LHCN-M2 (cell line): ENCODE measurements at regions not wholly inside any gene's neighbourhood (a gene's known extent, or its start where the extent isn't known, plus 50 kb on each side); places are given as distances from the start of the nearest gene placed in this dataset.

ENCODE experiments used
- DNase-seq: peaks from one replicate; pipeline ENCODE4 v3.0.0-alpha.2; 2012; ENCODE audit warnings: low read depth

DNA sequence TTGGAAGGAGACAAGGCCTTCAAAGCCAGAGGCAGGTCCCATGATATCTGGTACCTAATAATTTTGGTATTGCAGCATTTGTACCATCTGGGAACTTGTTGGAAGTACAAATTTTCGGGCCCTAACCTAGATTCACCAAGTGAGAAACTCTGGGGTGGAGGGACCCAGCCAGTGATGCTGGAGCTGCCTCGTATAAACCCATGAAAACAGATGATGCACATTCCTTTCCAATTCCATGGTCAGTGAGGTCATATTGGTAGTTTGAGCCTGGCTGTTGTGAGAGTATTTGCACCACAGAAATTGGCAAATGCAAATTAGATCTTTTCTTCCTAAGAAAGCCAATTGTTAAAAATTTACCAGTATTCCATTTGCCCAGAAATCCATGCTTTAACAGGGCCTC is 269.6 kb upstream of the PLXNA2 start:
- no peak for DNase-seq

GRCh38 chr1:208515129-208515528 is 270.9 kb upstream of the PLXNA2 start:
- no peak for DNase-seq

DNA sequence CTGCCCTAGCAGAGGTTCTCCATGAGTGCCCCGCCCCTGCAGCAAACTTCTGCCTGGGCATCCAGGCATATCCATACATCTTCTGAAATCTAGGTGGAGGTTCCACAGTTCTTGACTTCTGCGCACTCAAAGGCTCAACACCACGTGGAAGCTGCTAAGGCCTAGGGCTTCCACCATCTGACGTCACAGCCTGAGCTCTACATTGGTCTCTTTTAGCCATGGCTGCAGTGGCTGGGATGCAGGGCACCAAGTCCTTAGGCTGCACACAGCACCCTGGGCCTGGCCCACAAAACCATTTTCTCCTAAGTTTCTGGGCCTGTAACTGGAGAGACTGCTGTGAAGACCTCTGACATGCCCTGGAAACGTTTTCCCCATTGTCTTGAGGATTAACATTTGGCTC is 272.6 kb upstream of the PLXNA2 start:
- DNase-seq, result no peak

DNA sequence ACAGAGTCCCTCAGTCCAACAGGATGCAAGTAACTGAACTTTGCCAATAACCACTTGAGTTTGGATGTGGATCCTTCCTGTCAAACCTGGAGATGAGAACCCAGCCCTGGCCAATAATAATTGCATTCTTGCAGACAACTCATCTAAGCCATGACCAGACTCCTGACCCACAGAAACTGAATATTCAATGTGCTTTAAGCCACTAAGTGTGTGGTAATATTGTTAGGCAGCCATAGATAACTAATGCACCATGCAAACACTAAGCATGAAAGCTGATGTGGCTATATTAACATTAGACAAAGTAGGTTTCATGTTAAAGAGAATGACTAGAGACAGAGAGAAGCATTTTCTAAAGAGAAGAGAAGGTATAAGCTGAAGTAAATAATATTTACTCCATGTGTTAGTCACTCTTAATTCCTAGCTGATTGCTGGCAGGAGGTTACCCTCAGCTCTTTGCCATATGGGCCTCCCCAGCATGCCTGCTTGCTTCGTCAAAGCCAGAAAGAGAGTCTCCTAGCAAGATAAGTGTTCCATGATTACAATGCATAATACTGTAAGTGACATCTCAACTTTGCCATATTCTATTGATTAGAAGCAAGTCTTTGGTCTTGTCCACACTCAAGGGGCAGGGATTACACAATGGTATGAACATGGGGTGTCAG is 276.4 kb upstream of the PLXNA2 start:
- DNase-seq, result no peak

DNA sequence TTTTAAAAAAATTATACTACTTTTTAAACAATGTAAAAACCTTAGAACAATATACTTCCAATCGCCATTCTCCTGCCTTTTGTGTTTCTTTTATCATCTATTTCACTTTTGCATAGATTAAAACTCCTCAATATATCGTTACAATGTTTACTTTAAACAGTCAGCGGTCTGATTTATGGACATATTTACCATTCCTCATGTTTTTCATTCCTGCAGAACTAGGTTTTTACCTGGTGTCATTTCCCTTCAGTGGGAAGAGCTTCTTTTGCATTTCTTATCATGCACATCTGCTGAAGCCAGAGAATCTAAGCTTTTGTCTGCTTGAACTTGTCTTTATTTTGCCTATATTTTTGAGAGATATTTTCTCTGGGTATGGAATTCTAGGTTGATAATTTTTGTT is 277.4 kb upstream of the PLXNA2 start:
- no peak for DNase-seq

- no peak for DNase-seq
Measured at GRCh38 chr1:208523007-208523406, 278.8 kb upstream of the PLXNA2 start.

DNA sequence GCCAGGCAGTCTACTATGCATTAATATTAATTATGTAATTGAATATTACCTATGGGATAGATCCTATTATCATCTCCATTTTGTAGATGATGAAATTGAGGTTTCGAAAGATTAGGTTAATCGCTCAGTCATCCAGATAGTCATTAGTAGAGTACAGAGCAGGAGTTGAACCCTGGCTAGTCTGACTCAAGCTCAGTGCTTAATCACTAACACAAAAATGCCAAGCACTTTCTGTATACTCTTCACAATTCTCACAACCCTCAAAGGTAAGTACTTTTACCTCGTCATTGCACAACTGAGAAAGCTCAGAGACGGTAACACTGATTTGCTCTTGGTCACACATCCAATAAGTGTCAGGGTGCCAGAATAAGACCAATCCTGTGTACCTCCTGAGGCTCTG is 280.2 kb upstream of the PLXNA2 start:
- DNase-seq, result no peak

DNA sequence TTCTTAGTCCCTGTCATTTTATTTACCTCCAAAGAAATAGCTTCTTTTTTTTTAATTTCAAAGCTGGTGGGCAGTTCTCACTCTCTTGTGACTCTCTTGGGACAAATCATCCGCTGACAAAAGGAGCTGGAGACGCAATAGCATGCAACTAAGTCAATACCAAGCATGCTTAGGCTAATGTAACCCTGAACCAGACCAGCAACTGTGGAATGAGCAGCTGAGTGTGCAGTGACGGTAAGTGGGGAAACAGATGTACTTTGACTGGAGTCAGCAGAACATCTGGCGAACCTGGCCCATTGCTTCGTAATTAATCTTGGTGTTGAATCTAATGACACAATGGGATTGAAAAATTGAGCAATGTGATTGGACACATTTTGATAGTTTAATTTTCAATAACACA is 280.7 kb upstream of the PLXNA2 start:
- DNase-seq, result no peak

- no peak for DNase-seq
Measured at GRCh38 chr1:208525417-208525816, 281.2 kb upstream of the PLXNA2 start.

DNA sequence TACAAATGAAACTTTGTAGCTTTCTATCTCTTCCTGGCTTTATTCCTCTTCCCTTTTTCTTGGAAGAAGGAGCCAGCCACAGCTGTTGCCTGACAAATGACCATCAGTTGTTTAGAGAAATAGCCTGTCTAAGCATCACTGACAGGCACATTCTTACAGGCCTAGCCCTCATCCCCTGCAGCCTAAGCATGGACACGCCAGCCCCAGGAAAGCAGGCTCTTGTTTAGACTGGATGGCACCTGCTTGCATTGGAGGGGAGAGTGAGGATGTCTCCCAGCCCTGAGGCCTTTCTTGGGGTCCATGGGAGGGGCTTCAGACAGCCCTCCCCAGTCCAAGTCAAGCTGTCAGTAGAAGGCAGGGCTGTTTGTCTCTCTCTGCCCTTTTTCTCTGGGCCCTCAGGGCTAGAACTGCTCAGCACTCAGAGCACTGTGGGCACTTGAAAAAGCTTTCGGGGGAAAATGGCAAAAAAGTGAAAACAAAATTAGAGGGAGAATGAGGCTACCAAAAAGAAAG is 282.5 kb upstream of the PLXNA2 start:
- DNase-seq, result no peak

DNA sequence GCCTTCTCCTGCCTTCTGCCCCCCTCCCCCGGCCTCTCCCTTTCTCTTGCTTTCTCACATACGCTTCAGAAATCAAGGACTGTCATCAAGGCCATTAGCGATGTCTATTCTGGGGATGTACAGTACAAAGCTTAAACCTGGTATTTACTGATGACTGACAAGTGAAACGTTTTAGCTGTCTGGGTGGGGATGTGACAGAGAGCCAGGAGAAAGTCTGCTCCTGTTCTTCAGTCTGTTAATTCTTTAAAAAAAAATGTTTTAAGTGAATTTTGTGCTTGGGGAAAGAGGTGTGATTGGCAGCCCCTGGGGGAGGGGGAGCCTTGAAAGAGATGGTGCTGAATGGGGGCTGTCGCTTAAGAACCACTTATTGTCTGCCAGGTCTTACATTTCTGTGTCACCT is 283.0 kb upstream of the PLXNA2 start:
- DNase-seq, result no peak

DNA sequence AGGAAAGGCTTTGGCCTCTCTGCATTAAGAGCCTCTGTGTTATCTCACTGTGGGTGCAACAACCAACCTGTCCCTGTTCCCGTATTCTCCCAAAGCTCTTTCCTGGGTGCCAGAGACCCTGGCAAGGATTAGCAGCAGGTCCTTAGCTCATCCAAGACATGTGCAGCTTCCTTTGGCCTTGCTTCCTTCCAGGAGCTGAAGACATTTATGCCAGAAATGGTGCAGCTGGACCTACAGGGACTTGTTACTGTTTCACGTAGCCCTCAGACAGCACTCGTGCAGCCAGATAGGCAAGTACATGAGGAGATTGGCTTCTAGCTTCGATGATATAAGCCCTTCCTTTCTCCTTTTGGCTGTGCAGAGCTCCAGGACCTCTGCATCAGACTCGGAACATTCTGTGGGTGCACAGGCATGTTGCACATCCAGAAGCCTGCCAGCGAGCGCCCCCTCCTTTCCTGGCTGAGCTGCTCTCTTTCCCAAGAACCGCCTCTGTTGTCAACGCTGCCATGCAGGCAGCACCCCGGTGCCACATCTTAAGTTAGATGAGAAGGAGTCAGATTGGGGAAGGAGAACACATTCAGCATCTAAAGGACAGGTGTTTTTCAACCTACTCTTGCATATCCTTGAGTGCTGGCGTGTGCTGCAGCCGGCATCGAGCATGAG is 284.5 kb upstream of the PLXNA2 start:
- no peak for DNase-seq

GRCh38 chr1:208531003-208531750 is 287.0 kb upstream of the PLXNA2 start:
- no peak for DNase-seq

- DNase-seq, result no peak
Measured at GRCh38 chr1:208533746-208534598, 289.8 kb upstream of the PLXNA2 start.

DNA sequence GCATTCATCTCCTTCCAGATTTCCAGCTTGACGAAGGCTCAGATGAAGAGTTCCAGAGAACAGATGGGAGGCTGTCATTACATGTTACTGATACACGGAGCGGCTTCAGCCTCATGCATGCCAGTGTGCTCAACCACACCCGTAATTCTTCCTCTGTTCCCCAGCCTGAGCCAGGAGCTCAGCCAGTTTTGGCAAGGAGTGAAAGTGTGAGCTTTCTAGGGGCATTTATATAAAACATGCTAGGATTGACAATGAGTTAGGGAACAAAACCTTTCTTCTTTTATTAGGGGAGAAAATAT is 290.4 kb upstream of the PLXNA2 start:
- no peak for DNase-seq

DNA sequence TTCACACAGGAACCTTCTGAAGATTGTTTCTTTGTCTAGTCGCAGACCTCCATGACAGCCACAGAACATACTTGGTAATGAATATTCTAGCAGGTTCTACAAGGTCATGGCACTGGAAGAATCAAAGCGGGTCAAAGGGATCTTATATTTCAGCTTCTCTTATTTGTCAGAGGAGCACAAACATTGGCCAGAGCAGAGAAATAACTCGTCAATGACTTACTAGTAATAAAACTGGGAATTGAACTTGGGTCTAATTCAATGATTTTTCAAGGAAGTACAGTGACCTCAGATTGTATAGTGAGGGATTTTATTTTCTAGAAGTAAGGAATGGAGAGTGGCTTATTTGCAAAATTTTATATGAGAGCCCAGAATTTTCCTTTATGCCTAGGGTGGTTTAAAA is 290.8 kb upstream of the PLXNA2 start:
- no peak for DNase-seq

DNA sequence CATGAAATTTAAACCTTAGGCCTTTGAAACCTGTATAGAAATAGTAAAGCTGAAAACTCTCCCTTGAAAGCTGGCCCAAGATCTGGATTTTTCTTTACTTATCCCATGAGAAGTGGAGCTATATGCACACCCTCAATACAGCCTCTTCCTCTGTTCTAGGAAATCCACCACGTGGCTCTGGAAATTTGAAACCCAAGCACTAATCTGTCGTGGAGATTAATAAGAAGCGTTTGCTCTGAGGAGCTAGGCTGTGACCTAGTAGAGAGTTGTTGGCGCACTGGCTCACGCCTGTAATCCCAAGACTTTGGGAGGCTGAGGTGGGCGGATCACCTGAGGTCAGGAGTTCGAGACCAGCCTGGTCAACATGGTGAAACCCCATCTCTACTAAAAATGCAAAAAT is 291.3 kb upstream of the PLXNA2 start:
- no peak for DNase-seq

DNA sequence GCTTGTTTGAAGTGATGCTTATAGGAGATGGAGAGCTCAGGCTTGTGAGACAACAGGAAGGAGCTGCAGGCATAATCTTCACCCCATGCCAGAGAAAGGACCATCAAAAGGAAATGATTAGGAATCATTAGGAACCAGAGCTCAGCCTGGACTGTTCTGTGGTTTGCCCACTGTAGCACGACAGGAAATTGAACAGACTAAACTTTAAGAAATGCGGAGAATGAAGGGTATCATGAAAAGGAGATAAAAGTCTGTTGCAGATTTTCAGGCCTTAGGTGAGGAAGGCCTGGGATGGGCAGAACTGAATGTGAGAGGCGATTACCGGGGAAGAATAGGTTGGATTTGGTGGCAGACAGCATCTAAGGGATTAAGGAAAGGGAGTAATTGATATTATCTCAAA is 292.0 kb upstream of the PLXNA2 start:
- no peak for DNase-seq

DNA sequence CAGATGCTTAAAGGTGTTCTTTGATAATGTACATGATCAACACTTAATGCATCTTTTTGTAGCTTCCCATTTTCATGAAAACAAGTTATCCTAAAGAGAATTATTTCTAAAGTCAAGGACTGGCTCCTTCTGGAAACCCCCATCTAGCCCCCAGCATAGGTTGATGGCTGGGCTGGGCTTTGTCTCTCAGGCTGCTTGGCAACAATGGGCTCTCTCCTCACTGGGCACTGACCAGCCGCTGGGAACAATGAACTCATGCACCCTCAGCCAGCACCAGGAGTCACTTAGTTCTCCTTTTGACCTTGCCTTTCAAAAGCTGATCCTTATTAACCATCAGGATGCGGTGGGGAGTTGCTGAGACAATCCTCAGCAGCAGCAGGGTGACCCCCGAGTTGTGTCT is 293.0 kb upstream of the PLXNA2 start:
- DNase-seq, result no peak

DNA sequence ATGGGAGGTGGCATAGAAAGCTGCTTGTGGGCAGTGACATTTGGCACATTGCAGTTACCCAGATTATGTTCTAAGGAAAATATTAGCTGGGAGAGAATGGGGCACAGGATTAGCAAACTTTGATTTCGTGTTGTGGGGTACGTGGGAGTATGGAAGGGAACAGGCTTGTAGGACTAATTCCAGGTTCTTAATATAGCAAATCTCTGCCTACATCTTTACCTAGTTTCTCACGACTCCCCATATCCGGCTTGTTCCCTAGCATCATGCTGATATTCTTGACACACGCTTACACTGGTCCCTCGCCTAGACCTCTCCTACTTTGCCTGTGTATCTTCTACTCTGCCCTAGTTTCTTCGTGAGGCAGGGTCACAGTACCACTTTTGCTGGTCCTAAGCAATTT is 293.9 kb upstream of the PLXNA2 start:
- no peak for DNase-seq

DNA sequence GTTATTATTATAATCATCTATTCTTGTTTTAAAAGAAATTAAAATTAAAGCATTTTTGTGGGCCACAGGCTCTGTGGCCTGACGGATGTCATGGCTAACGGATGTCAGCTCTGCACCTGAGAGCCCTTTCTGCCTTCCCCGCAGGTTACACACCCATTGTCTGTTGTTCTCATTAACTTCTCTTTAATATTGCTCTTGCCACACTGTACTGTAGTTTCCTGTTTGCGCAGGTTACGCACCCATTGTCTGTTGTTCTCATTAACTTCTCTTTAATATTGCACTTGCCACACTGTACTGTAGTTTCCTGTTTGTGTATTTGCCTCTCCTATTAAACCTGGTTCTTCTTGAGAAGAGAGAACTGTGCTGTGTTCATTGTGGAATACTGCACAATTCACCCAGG is 294.4 kb upstream of the PLXNA2 start:
- no peak for DNase-seq

DNA sequence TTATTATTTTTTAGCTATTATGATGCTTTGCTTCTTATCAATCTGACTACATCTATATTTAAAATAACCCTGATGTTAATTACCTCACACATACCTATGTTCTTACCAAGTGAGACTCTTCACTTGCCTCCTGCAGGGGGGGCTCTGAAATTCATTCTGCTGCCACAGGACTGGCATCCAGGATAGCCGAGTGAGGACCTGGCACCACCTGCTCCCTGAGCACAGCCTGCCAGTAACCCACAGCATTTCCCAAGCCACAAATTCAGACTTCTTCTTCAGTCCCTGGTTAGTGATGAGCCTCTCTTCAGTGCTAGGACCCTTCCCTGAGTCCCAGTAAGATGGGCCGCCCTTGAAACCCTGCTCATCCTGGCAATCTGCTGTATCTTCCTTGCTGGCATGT is 296.5 kb upstream of the PLXNA2 start:
- no peak for DNase-seq
